ENCODE measurements at regions not wholly inside any gene's neighbourhood (a gene's known extent, or its start where the extent isn't known, plus 50 kb on each side); places are given as distances from the start of the nearest gene placed in this dataset.

- TF ChIP-seq PBX3 (IDR thresholded peaks at IDR 0.05; ENCODE audit: insufficient replicate concordance, low read depth, low read length): no peak
- TF ChIP-seq CBX3 (IDR thresholded peaks at IDR 0.05; ENCODE audit: borderline replicate concordance, low read depth): no peak
- no peak for TF ChIP-seq NR2C1 (IDR thresholded peaks at IDR 0.05)
- TF ChIP-seq ESRRA (IDR thresholded peaks at IDR 0.05; ENCODE audit: low read length): no peak
- no peak for TF ChIP-seq SMAD1 (IDR thresholded peaks at IDR 0.05; ENCODE audit: low read depth, partially characterized antibody)
- TF ChIP-seq POLR2AphosphoS2 (IDR thresholded peaks at IDR 0.05; ENCODE audit: low read depth, low read length): no peak
- TF ChIP-seq EGR1 (IDR thresholded peaks at IDR 0.05; ENCODE audit: borderline replicate concordance in 1 of 2, low read depth in 2 of 2, low read length in 2 of 2): no peak
- no peak for TF ChIP-seq FOXM1 (IDR thresholded peaks at IDR 0.05; ENCODE audit: low read depth, low read length)
- TF ChIP-seq SMC3 (IDR thresholded peaks at IDR 0.05; ENCODE audit: borderline replicate concordance, low read length): no peak
- TF ChIP-seq CHD2 (IDR thresholded peaks at IDR 0.05; ENCODE audit: borderline replicate concordance, low read depth, low read length): no peak
- TF ChIP-seq HDGF (IDR thresholded peaks at IDR 0.05): no peak
- no peak for TF ChIP-seq SUZ12 (IDR thresholded peaks at IDR 0.05; ENCODE audit: unreplicated experiment)
These were observed 110.3 kb upstream of the NCOR2 start (continued) for GRCh38 chr12:124677552-124678356.
